ENCODE measurements at regions not wholly inside any gene's neighbourhood (a gene's known extent, or its start where the extent isn't known, plus 50 kb on each side); places are given as distances from the start of the nearest gene placed in this dataset.

DNA sequence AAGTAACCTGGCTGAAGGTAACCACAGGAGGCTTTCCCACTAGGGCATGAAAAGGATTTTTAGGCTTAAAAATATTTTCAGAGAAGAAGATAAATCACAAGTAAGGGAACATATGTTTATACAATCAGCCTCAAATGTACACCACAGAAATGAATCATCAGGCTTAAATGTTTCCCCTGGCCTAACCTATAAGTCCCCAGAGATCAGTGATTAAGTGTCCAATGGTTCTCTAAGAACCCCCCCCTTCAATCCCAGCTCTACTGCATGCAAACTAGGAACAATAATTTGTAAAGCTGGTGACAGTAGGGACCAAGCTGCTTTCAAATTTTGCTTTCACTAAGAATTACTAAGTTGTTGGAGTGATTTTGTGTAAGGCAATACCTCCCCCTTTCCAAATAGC is 431.6 kb upstream of the LMCD1 start:
- TF ChIP-seq, protein P1, sequence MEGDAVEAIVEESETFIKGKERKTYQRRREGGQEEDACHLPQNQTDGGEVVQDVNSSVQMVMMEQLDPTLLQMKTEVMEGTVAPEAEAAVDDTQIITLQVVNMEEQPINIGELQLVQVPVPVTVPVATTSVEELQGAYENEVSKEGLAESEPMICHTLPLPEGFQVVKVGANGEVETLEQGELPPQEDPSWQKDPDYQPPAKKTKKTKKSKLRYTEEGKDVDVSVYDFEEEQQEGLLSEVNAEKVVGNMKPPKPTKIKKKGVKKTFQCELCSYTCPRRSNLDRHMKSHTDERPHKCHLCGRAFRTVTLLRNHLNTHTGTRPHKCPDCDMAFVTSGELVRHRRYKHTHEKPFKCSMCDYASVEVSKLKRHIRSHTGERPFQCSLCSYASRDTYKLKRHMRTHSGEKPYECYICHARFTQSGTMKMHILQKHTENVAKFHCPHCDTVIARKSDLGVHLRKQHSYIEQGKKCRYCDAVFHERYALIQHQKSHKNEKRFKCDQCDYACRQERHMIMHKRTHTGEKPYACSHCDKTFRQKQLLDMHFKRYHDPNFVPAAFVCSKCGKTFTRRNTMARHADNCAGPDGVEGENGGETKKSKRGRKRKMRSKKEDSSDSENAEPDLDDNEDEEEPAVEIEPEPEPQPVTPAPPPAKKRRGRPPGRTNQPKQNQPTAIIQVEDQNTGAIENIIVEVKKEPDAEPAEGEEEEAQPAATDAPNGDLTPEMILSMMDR (IDR thresholded peaks at IDR 0.05) = no peak
- no peak for TF ChIP-seq EP300 (IDR thresholded peaks at IDR 0.05; ENCODE audit: low read depth)
